ENCODE measurements at regions not wholly inside any gene's neighbourhood (a gene's known extent, or its start where the extent isn't known, plus 50 kb on each side); places are given as distances from the start of the nearest gene placed in this dataset.

DNA sequence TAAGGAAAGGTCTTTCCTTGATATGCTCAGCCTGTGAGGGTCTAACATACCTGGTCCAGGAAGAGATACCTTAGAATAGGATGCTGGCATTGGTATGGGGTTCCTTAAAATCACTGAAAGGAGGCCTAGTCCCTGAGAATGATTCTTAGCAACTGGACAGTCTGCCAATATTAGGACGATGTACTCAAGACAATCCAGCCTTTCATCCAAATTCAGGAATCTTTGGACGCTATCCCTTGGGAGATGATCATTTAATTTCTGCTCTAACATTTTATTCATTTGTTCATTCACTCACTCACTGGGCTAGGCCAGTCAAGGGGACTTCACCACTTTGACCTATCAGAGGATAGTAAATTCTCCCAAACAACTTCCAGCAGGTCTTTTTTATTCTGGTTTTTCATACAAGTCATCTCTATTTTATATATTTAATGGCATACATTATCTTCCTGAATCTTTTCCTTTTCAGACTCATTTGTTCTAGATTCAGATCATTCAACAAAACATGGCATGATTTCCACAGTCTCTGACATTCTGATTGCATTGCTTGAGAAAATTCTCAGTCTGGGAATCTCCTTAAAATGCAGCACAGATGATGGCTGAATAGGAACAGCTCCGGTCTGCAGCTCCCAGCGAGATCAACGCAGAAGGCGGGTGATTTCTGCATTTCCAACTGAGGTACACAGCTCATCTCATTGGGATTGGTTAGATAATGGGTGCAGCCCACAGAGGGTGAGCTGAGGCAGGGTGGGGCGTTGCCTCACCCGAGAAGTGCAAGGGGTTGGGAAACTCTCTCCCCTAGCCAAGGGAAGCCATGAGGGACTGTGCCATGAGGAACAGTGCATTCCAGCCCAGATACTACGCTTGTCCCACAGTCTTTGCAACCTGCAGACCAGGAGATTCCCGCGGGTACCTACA, 118.0 kb upstream of the PRICKLE1 start:
- no peak overlapping the region for H3K4me3 ChIP-seq (ENCODE audit: low read depth, poor library complexity, severe bottlenecking)
- DNase-seq (ENCODE audit: low spot score in 2 of 2), result no peak
- intact Hi-C loops (cut with DNase I; ENCODE audit: low total_unique reads), result no loop called here
- TF ChIP-seq, protein P1, sequence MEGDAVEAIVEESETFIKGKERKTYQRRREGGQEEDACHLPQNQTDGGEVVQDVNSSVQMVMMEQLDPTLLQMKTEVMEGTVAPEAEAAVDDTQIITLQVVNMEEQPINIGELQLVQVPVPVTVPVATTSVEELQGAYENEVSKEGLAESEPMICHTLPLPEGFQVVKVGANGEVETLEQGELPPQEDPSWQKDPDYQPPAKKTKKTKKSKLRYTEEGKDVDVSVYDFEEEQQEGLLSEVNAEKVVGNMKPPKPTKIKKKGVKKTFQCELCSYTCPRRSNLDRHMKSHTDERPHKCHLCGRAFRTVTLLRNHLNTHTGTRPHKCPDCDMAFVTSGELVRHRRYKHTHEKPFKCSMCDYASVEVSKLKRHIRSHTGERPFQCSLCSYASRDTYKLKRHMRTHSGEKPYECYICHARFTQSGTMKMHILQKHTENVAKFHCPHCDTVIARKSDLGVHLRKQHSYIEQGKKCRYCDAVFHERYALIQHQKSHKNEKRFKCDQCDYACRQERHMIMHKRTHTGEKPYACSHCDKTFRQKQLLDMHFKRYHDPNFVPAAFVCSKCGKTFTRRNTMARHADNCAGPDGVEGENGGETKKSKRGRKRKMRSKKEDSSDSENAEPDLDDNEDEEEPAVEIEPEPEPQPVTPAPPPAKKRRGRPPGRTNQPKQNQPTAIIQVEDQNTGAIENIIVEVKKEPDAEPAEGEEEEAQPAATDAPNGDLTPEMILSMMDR (IDR thresholded peaks at IDR 0.05), result no peak
- no peak for TF ChIP-seq POLR2A (IDR thresholded peaks at IDR 0.05)
- 79 to 83% methylated on average over 10 to 11 of the region's 11 CpGs for WGBS, 2 donors

DNA sequence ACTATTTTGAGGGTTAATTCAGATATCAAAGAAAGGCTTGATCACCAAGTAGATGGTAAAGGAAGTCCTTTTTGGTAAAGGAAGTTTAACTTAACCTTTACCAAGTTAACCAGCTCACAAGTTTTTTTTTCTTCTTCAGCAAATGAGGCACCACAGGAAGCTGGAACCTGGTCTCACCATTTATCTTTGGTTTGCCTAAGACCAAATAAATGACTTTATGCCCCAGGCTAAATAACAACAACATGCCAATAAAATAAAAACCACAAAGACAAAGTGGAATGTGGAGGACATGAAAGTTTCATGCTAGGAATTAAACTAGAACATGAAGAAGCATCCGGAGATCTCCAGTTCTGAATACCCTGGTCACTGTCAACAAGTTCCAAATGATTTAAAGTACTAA, 116.8 kb upstream of the PRICKLE1 start:
- H3K4me3 ChIP-seq (ENCODE audit: low read depth, poor library complexity, severe bottlenecking), result no peak overlapping the region
- no peak for TF ChIP-seq POLR2A (IDR thresholded peaks at IDR 0.05)
- TF ChIP-seq, protein P1 (IDR thresholded peaks at IDR 0.05), result no peak
- DNase-seq (ENCODE audit: low spot score in 2 of 2), result no peak
- WGBS, 2 donors, result 50% methylated on average over 1 of the region's 1 CpG
- intact Hi-C loops (cut with DNase I; ENCODE audit: low total_unique reads), result no loop called here

DNA sequence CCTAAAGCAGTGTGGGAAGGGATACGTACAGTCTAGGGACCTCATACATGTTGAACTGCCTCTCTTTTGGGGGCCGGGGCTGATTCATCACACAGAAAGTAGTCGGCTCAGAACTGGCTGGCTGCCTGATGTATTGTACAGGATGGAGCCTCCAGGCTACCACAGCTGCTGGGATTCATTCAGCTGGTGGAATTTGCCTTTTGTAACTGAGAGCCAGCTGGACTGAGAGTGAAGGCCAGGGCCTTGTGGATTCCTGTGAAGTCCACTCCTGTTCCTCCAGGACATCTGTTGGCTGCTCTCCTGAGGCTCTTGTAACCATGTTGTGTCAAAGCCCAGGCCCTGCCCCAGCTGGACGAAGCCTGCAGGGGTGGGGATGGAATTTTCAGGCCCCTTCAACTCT, 116.3 kb upstream of the PRICKLE1 start:
- DNase-seq (ENCODE audit: low spot score in 2 of 2), result peak; percentile 49 to 89
- intact Hi-C loops (cut with DNase I; ENCODE audit: low total_unique reads), result no loop called here
- H3K4me3 ChIP-seq (ENCODE audit: low read depth, poor library complexity, severe bottlenecking), result no peak overlapping the region
- 25 to 39% methylated on average over 4 of the region's 4 CpGs for WGBS, 2 donors
- TF ChIP-seq POLR2A (IDR thresholded peaks at IDR 0.05), result no peak
- TF ChIP-seq, protein P1 (IDR thresholded peaks at IDR 0.05), result no peak

DNA sequence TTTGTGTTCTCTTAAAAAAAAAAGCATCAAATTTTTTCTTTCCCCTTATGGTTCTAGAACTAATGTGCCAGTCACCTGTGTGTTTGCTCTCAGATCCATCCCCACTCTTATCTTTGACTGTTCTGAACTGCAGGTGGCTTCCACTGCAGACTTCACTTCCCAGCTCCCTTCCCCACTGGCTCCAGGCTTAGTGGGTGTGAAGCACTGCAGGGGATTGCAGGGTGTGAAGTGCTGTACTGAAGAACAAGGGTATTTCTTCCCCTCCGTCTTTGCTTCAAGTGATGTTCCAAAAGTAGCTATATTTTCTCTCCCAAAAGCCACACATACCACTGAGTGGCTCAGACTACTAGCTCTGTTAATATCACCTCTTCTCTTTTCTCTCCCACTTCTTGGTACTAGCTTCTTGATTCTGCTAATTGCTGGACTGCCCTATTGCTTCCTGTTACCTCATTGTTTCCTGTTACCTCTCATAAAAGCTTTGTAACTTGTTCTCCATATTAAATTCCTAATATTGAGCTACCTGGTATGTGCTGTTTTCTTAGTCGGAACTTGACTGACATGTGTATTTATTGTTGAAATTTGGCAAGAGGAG, 115.4 kb upstream of the PRICKLE1 start:
- no peak overlapping the region for H3K4me3 ChIP-seq (ENCODE audit: low read depth, poor library complexity, severe bottlenecking)
- WGBS, 2 donors, result 56 to 69% methylated on average over 2 of the region's 2 CpGs
- TF ChIP-seq POLR2A (IDR thresholded peaks at IDR 0.05), result no peak
- TF ChIP-seq, protein P1 (IDR thresholded peaks at IDR 0.05), result no peak
- DNase-seq (ENCODE audit: low spot score in 2 of 2), result no peak
- intact Hi-C loops (cut with DNase I; ENCODE audit: low total_unique reads), result no loop called here

DNA sequence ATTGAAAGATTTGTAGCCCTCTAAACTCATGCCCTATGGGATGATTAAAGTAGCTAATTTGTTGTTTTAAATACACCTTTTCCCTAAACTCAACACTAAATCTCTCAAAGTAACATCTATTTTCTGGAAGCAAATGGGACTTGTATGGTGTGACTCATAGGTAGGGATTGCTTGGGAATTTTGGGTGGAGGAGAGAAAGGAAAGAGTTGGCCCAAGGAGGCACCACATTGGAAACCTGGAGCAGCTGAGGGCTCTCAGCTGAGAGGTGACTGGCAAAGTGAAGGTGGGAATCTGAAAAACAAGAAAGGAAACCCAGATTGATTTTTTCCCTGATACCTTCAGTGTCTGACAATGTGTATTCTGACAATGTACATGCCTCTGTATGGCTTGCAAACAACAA, 114.8 kb upstream of the PRICKLE1 start:
- no peak overlapping the region for H3K4me3 ChIP-seq (ENCODE audit: low read depth, poor library complexity, severe bottlenecking)
- peak in 1 of 2 donors; percentile 53 for DNase-seq (ENCODE audit: low spot score in 2 of 2)
- intact Hi-C loops (cut with DNase I; ENCODE audit: low total_unique reads), result no loop called here
- TF ChIP-seq POLR2A (IDR thresholded peaks at IDR 0.05), result no peak
- TF ChIP-seq, protein P1 (IDR thresholded peaks at IDR 0.05), result no peak
